Kidney glomerular epithelial cell (primary cell): ENCODE measurements at regions not wholly inside any gene's neighbourhood (a gene's known extent, or its start where the extent isn't known, plus 50 kb on each side); places are given as distances from the start of the nearest gene placed in this dataset.
A peak's percentile ranks its signal among the peaks of the same experiment; 100 is the strongest.

ENCODE experiments used
- DNase-seq: peaks from one replicate; lab custom pipeline; 2025; lab: John Stamatoyannopoulos, UW

DNA sequence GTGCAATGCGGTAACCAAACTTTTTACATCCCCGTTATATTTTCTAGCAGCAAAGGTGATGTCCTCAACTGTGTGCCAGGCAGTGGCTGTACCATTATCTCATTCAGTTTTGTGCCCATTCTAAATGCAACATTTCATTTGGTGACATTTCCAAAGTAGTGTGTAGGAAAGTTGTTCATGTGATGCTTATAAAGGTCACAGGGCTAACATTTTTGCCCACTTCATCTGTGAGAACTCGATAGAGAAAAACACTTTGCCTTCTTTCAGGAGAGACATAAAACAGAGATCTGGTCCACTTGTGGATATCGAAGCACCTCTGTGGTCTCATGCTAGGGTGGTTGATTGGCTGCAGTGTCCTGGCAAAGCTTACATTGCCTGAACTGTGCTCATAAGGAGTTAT, 414.2 kb upstream of the PDE3A start:
- no peak for DNase-seq

GRCh38 chr12:19957308-19958125, 410.8 kb upstream of the PDE3A start:
- DNase-seq: no peak

DNA sequence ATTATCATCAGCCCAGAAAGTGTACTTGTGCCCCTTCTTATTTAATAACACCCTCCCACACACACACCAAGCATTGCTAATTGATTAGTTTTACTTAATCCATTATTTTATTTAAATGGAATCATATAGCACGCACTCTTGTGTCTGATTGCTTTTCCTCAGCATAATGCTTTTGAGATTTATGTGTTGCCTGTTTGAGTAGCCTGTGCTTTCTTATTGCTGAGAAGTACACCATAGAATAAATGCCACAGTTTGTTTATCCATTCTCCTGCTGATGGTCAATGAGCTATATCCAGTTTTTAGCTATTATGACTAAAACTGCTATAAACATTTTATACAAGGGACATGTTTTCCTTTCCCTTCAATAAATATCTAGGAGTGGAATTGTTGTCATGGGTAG, 409.9 kb upstream of the PDE3A start:
- no peak for DNase-seq

GRCh38 chr12:19959353-19959752, 409.0 kb upstream of the PDE3A start:
- DNase-seq: no peak

- DNase-seq: no peak
Observed at GRCh38 chr12:19960527-19960926, 407.8 kb upstream of the PDE3A start.

DNA sequence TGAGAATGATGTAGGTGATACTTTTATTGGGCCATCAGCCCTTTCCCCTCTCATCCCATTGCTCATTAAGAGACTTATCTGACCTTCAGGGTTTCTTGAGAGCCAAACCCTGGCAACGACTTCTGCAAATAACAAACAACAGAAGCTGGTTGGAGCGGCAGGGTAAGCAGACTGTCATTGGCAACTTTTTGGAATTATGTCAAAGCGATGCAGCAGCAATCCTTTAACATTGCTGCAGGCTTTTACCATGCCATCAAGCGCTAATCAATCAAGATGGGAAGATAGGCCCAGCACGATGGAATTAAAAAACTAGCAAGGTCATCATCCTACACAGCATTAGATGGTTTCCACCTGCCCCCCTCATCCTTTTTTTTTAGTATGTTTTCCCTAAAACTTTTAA, 406.1 kb upstream of the PDE3A start:
- DNase-seq: no peak

GRCh38 chr12:19963972-19964371, 404.4 kb upstream of the PDE3A start:
- no peak for DNase-seq

GRCh38 chr12:19964549-19964948, 403.8 kb upstream of the PDE3A start:
- no peak for DNase-seq

DNA sequence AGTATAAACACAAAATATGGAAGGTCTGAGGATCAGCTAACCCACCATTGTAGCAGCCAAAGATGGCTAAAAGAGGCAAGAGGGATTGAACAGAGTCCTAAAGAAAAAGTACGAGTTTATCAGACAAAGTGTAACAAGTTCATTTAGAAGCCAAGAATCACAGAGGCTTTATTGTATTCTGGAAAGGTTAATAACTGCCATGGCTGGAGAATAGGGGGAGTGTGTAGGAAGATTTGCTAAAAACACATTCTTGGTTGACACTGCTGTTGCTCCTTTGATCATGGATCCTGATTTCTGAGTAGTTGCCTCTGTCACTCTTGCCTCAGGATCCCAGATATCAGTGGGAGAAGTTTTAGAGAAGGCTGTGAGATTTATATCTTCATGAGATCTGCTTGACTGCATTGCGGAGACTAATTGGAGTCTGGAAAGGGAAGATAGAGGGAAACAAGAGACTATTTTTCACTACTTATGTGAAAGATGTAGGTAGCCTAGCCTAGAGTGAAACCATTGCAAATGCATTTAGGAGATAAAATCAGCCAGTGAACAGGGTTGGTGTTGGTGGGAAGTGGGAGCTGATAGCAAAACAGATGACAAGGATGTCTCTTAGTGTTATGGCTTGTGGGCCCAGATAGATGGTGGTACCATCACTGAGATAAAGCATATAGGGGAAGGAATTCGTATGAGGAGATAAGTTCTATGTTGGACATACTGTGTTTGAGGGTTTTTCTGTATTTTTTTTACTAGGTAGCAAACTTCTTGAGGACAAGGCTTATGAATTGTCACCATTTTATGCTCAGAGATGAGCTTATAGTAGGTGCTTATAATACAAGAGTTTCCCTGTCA, 402.9 kb upstream of the PDE3A start:
- DNase-seq: peak; percentile 25

DNA sequence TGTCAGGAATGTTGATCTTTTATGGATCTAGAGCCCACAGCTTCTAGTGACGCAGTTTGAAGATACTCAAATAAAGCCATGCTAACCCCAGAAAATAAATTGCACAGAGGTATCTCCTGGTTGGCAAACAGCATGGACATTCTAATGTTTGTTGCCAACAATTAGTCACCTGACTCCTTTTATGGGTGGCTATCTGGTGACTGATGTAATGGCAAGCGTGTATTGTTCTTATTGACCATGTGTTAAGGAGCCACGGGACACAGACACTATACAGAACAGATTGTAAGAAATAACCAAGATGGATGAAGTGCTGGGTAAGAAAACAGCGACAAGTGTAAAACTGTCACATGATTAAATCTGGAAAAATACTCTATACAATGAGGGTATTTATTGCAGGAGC, 401.3 kb upstream of the PDE3A start:
- no peak for DNase-seq

DNA sequence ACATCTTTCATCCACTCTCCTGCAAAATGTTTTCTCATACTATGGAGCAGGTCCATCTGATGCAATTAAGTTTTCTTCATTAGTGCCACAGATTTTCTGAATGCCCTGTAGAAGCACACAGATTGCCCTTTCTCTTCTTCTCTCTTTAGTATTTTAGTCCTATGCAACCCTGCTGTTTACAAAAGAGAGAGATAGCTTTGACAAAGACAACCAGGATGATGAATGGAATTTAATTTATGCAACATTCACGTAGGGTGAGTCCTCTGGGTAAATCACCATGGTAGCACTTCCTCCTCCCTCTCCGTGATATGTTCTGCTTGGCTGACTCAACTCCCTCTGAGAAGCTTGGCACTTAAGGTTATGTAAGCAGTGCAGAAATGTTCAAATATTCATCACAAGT, 400.9 kb upstream of the PDE3A start:
- peak; percentile 96 for DNase-seq

- no peak for DNase-seq
Observed at GRCh38 chr12:19970116-19970515, 398.2 kb upstream of the PDE3A start.

DNA sequence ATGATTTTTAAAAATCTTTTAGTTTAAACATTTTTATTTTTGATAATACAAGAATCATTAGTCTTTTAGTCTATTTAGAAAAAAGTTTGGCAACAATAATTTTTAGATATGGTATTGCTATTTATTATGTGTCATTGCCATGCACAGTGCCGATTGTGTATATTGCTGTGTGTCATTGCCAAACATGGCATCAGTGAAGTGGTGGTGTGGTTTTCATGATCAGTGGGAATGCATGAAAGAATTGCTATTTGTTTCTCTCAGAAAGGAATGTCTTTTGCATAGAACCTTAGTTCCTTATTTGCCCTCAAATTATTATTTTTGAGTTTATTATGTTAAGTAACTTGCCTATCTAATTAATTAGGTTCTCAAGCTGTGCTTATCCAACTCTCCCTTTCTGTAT, 397.5 kb upstream of the PDE3A start:
- no peak for DNase-seq

GRCh38 chr12:19971361-19972280, 396.7 kb upstream of the PDE3A start:
- DNase-seq: peak; percentile 40

DNA sequence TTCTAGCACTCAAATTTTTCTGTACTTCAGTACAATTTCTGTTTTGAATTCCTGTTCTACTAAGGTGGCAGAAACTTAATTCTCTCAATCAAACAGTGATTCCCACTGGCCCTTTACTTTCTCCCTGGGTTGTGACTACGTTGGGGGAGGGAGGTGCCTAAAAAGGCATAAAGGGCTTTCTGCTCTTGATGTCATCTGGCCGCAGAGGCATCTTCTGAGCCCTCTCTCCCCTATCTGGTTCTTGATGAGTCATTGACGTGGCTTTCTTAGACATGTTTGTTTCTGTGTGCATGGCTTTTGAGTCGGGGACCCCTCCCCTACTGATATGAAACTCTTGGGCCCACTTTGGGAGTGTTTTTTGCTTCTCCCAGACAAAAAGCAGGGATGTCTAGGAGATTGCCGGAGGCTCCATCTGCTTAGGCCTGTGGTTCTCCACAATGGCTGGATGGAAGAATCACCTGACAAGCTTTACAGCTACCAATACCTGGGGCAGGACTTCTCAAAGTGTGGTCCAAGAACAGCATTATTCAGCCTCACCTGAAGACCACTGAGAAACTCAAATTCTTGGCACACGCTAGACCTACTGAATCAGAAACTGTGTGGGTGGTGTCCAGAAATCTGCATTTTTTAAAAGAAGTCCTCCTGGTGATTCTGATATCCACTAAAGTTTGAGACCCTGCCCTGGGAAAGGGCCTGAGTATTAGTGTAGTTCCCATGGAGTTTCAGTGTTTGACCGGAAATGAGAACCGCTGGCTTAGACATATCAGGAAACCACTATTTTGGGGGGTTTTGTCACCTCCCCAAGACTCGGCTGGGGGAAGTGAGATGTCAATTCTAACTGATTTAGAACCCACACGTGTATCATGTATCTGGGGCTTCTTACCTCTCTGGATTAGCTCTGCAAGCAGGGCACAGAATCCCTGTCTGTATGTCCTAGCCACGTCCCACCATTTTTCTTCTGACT, 395.7 kb upstream of the PDE3A start:
- no peak for DNase-seq

GRCh38 chr12:19978193-19978592, 390.1 kb upstream of the PDE3A start:
- peak; percentile 10 for DNase-seq

DNA sequence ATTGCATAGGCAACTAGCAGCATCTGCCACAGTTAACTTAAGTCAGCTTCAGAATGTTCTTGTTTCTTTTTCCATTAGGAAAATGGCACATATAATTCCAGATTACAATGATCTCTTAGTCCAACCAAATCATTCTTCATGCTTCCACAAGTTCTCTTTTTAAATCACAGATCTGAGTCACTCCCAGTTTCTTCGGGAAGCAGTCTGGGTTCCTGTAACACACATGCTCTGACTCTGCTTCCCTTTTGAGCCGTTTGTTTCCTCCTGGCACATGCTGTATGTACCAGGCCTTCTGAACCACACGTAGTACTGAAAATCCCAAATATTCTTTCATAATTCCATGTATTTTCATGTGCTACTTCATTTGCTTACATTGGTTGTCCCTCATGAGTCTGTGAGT, 388.8 kb upstream of the PDE3A start:
- DNase-seq: no peak

- no peak for DNase-seq
Observed at GRCh38 chr12:19981944-19982343, 386.4 kb upstream of the PDE3A start.

- DNase-seq: no peak
Observed at GRCh38 chr12:19988001-19988400, 380.3 kb upstream of the PDE3A start.

GRCh38 chr12:19988459-19988873, 379.9 kb upstream of the PDE3A start:
- no peak for DNase-seq

GRCh38 chr12:19988948-19989347, 379.4 kb upstream of the PDE3A start:
- no peak for DNase-seq
